ENCODE measurements at regions not wholly inside any gene's neighbourhood (a gene's known extent, or its start where the extent isn't known, plus 50 kb on each side); places are given as distances from the start of the nearest gene placed in this dataset.
"Not testable (repeated sequence)": the region's sequence is repeated elsewhere in the genome, so short reads cannot be mapped to it uniquely, and the experiment has no call there.

DNA sequence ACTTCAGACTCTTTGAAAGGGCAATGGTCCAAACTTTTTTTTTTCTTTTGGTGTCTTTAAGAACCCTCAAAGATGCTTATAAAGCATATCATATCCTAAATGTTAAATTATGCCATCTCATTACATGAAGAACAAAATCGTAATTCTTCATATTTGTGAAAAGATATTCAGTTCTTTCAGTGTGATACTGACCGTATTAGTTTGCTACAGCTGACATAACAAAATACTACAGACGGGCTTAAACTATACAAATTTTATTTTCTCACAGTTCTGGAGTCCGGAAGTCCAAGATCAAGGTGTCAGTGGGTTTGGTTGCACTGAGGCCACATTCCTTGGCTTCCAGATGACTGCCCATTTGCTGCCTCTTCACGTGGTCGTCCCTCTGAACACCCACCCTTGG lies 1377.2 kb upstream of the ZEB2 start:
- Histone ChIP-seq H3K36me3 (ENCODE audit: control insufficient read depth in 2 of 2, insufficient read depth in 1 of 2, low read length in 2 of 2) (no peaks in the 10 kb centered on the region), H3K4me1 (ENCODE audit: control insufficient read depth, insufficient read depth, low read length) (no peaks in the 10 kb centered on the region), H3K27ac (ENCODE audit: extremely low read depth, low read depth, low read length) (no peak overlapping the region), H3K9me3 (ENCODE audit: control insufficient read depth, insufficient read depth, low read depth, low read length) (no peaks in the 10 kb centered on the region), H3K4me3 (ENCODE audit: low read depth, low read length) (no peak overlapping the region)
- POLR2A ChIA-PET, result no interaction called here
- TF ChIP-seq ZBTB7A (tag by site-specific recombination; IDR thresholded peaks at IDR 0.05; ENCODE audit: low read depth) (no peak), SCRT2 (tag by site-specific recombination; IDR thresholded peaks at IDR 0.05) (no peak), YY1 (tag by site-specific recombination; IDR thresholded peaks at IDR 0.05) (no peak), ZNF701 (tag by site-specific recombination; IDR thresholded peaks at IDR 0.05) (no peak), ZNF121 (tag by site-specific recombination; IDR thresholded peaks at IDR 0.05) (no peak), MZF1 (tag by site-specific recombination; IDR thresholded peaks at IDR 0.05; ENCODE audit: borderline replicate concordance) (no peak)
- TF ChIP-seq, protein P1, sequence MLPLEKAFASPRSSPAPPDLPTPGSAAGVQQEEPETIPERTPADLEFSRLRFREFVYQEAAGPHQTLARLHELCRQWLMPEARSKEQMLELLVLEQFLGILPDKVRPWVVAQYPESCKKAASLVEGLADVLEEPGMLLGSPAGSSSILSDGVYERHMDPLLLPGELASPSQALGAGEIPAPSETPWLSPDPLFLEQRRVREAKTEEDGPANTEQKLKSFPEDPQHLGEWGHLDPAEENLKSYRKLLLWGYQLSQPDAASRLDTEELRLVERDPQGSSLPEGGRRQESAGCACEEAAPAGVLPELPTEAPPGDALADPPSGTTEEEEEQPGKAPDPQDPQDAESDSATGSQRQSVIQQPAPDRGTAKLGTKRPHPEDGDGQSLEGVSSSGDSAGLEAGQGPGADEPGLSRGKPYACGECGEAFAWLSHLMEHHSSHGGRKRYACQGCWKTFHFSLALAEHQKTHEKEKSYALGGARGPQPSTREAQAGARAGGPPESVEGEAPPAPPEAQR (tag by site-specific recombination; IDR thresholded peaks at IDR 0.05), result no peak
- CTCF ChIA-PET, result interaction anchor here (0.7 kb wide), 1 partner anchor 18 kb away, joined by 3 read pairs; no protein-coding TSS in a partner anchor

DNA sequence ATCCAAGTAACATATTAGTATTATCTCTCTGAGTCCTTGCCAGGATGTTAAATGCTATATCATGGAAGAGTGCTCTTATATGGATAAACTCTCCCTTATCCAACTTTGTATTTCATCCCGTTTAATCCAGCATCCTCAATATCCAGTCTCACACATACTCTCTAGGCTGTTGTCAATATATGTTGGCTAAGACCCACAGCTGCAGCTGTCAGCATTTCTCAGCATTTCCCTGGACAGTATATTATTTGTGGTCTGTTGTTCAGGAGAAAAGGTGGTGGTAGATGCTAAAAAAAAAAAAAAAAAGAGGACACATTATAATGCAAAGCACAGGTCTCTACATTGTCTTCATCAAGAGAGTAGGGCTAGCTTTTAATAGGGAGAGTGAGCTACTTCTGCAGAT lies 1368.0 kb upstream of the ZEB2 start:
- TF ChIP-seq ZNF623 (tag by site-specific recombination; IDR thresholded peaks at IDR 0.05) (no peak), OSR2 (tag by site-specific recombination; IDR thresholded peaks at IDR 0.05) (no peak), ZNF561 (tag by site-specific recombination; IDR thresholded peaks at IDR 0.05; ENCODE audit: borderline replicate concordance) (no peak), ZNF214 (tag by site-specific recombination; IDR thresholded peaks at IDR 0.05; ENCODE audit: borderline replicate concordance) (no peak), ZNF37A (tag by site-specific recombination; IDR thresholded peaks at IDR 0.05) (no peak), ZFP69B (tag by site-specific recombination; IDR thresholded peaks at IDR 0.05) (no peak), SP3 (tag by site-specific recombination; IDR thresholded peaks at IDR 0.05) (no peak)
- TF ChIP-seq, protein P2, sequence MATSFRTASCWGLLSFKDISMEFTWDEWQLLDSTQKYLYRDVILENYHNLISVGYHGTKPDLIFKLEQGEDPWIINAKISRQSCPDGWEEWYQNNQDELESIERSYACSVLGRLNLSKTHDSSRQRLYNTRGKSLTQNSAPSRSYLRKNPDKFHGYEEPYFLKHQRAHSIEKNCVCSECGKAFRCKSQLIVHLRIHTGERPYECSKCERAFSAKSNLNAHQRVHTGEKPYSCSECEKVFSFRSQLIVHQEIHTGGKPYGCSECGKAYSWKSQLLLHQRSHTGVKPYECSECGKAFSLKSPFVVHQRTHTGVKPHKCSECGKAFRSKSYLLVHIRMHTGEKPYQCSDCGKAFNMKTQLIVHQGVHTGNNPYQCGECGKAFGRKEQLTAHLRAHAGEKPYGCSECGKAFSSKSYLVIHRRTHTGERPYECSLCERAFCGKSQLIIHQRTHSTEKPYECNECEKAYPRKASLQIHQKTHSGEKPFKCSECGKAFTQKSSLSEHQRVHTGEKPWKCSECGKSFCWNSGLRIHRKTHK (tag by site-specific recombination; IDR thresholded peaks at IDR 0.05), result no peak
- ChIA-PET POLR2A (no interaction called here), CTCF (interaction anchor here (0.6 kb wide), 1 partner anchor 40 kb away, joined by 3 read pairs; no protein-coding TSS in a partner anchor)
- H3K4me3 ChIP-seq (ENCODE audit: low read depth, low read length), result no peak overlapping the region
- no peaks in the 10 kb centered on the region for H3K9me3 ChIP-seq (ENCODE audit: control insufficient read depth, insufficient read depth, low read depth, low read length)
- H3K4me1 ChIP-seq (ENCODE audit: control insufficient read depth, insufficient read depth, low read length), result no peaks in the 10 kb centered on the region
- no peaks in the 10 kb centered on the region for H3K36me3 ChIP-seq (ENCODE audit: control insufficient read depth in 2 of 2, insufficient read depth in 1 of 2, low read length in 2 of 2)
- H3K27ac ChIP-seq (ENCODE audit: extremely low read depth, low read depth, low read length), result no peak overlapping the region

DNA sequence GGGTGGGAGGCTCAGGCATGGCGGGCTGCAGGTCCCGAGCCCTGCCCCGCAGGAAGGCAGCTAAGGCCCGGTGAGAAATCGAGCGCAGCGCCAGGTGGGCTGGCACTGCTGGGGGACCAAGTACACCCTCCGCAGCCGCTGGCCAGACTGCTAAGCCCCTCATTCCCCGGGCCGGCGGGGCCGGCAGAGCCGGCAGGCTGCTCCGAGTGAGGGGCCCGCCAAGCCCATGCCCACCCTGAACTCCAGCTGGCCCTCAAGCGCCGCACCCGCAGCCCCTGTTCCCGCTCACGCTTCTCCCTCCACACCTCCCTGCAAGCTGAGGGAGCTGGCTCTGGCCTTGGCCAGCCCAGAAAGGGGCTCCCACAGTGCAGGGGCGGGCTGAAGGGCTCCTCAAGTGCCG lies 1361.1 kb upstream of the ZEB2 start:
- CTCF ChIA-PET, result interaction anchor here (0.7 kb wide), 1 partner anchor 338 kb away, joined by 4 read pairs; no protein-coding TSS in a partner anchor
- H3K9me3 ChIP-seq (ENCODE audit: control insufficient read depth, insufficient read depth, low read depth, low read length); H3K36me3 ChIP-seq (ENCODE audit: control insufficient read depth in 2 of 2, insufficient read depth in 1 of 2, low read length in 2 of 2); H3K4me1 ChIP-seq (ENCODE audit: control insufficient read depth, insufficient read depth, low read length); H3K27ac ChIP-seq (ENCODE audit: extremely low read depth, low read depth, low read length); H3K4me3 ChIP-seq (ENCODE audit: low read depth, low read length); POLR2A ChIA-PET: not testable (repeated sequence)

DNA sequence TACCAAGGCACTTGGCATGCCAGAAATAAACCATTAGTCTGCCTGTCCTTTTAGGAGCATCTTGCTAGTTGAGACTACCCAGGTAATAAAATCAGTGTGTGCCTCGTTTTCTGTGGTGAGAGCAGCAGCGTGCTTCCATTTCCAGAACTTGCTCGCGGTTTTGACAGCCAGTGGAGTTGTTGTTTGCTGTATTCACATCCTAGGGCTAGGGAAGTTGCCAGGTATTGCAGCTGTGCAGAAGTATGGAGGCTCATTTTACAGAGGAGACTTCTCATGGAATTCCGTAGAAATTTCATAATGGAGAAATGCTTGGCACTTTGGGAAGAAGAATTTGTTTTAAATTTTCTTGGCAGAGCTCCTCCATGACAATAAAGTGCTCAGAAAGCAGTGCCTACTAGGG lies 1355.1 kb upstream of the ZEB2 start:
- Histone ChIP-seq H3K9me3 (ENCODE audit: control insufficient read depth, insufficient read depth, low read depth, low read length) (no peaks in the 10 kb centered on the region), H3K4me3 (ENCODE audit: low read depth, low read length) (no peak overlapping the region), H3K4me1 (ENCODE audit: control insufficient read depth, insufficient read depth, low read length) (no peaks in the 10 kb centered on the region), H3K27ac (ENCODE audit: extremely low read depth, low read depth, low read length) (no peak overlapping the region), H3K36me3 (ENCODE audit: control insufficient read depth in 2 of 2, insufficient read depth in 1 of 2, low read length in 2 of 2) (no peaks in the 10 kb centered on the region)
- ChIA-PET POLR2A (no interaction called here), CTCF (no interaction called here)
- TF ChIP-seq ZNF37A (tag by site-specific recombination; IDR thresholded peaks at IDR 0.05) (no peak), ZNF654 (tag by site-specific recombination; IDR thresholded peaks at IDR 0.05; ENCODE audit: low read depth) (no peak), FEZF1 (tag by site-specific recombination; IDR thresholded peaks at IDR 0.05) (no peak), YY1 (tag by site-specific recombination; IDR thresholded peaks at IDR 0.05) (no peak), ZNF621 (tag by site-specific recombination; IDR thresholded peaks at IDR 0.05) (no peak), ZNF248 (tag by site-specific recombination; IDR thresholded peaks at IDR 0.05) (no peak), ZNF777 (tag by site-specific recombination; IDR thresholded peaks at IDR 0.05; ENCODE audit: borderline replicate concordance) (no peak), ZNF221 (tag by site-specific recombination; IDR thresholded peaks at IDR 0.05; ENCODE audit: borderline replicate concordance) (no peak), ZNF544 (tag by site-specific recombination; IDR thresholded peaks at IDR 0.05) (no peak), GFI1B (tag by site-specific recombination; IDR thresholded peaks at IDR 0.05) (no peak), KLF9 (tag by site-specific recombination; IDR thresholded peaks at IDR 0.05; ENCODE audit: low read depth) (no peak), ZNF16 (tag by site-specific recombination; IDR thresholded peaks at IDR 0.05; ENCODE audit: low read depth) (no peak)
- TF ChIP-seq, protein P3, sequence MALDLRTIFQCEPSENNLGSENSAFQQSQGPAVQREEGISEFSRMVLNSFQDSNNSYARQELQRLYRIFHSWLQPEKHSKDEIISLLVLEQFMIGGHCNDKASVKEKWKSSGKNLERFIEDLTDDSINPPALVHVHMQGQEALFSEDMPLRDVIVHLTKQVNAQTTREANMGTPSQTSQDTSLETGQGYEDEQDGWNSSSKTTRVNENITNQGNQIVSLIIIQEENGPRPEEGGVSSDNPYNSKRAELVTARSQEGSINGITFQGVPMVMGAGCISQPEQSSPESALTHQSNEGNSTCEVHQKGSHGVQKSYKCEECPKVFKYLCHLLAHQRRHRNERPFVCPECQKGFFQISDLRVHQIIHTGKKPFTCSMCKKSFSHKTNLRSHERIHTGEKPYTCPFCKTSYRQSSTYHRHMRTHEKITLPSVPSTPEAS (tag by site-specific recombination; IDR thresholded peaks at IDR 0.05), result no peak

Data from HEK293 (cell line).